GM21723 (cell line): ENCODE measurements at regions not wholly inside any gene's neighbourhood (a gene's known extent, or its start where the extent isn't known, plus 50 kb on each side); places are given as distances from the start of the nearest gene placed in this dataset.

Experiments
- ATAC-seq: cut with Tn5 transposase; IDR thresholded peaks from one replicate; pipeline ENCODE4 v1.9.1; 2021; ENCODE audit warnings: mild to moderate bottlenecking, moderate library complexity; ENCODE audit not compliant: unreplicated experiment

DNA sequence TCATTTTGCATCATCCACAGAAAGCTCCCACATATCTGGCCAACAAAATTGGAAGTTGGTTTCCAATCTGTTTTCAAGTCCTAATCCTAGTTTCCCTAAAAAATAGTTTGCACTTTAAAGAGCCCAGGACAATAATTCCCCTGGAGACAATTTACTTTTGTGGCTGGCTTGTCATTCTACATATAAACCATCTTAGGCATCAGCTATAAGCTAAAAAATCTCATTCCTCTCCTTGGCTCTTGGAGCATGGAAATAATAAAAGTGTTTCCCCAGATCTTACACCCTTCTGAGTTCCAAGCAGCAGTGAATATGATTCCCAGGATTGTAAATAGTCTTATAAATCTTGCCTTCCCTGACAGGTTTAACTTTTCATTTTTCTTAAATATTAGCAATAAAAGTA lies 89.1 kb upstream of the NUDT4 start:
- no peak for ATAC-seq

DNA sequence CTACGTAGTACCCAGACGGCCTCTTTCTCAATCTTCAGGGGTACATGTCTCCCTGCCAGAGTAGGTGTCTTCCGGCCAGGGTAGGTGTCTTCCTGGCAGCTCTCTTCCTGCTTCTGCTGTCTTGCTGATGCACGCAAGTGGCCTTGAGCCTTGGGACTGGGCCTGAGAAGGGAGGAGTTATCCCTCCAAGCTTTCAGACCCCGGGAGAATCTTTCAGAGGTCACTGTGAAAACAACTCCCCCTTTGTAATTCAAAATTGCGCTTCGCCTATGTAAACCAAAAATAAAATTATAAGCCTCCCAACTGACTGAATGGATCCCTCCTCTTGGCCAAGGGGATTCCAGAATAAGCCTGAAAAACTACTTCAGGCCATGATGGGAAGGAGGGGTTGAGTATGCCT lies 87.3 kb upstream of the NUDT4 start:
- ATAC-seq, result no peak

DNA sequence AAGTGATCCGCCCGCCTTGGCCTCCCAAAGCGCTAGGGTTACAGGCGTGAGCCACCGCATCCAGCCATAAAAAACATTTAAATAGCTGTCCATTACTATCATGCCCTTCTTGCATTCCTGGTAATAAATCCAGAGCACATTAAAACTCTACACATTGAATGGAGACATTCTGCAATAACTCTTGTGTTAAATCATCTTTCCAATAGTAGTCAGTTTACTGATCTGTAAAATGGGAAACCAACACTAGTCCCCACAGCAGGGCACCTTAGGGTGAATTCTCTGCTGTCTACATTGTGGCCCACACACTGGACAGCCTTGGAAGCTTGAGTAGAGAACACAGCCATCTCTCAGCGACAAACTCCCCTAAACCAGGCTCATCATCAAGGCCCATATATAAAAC lies 85.5 kb upstream of the NUDT4 start:
- no peak for ATAC-seq

DNA sequence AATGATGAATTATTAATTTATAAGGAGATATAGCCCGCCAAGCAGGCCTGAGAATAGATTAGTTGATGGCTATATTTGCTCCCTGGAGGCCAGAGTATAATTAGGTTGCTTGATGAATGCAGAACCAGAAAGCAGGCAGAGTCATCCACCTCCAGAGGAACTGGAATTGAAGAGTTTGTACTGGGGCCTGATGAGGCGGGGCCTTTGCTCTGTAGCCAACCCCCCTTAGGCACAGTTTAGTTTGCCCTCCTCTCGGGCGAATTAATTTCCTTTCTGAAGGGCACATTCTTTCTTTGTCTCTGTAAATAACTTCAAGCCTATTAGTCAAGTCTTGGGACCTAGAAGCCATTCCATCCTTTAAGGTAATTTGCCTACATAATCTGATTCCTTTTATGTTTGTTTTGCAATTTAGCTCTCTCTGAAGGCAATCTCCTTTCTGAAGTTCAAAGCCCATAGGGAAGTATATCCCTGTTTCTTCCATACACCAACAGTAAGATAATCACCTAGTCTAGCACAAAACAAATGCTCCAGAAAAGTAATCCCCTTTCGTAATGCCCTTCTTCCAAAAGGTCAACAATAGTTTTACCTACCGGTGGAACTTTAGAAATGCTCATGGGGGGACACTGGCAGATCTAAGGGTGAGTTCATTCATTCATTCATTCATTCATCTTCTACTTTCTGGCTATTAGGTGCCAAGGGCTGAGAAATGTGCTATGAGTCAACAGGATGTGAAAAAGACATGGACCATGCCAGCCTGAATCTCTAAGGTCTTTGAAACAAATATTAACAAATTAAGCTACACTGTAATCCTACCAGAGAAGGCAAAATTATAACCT lies 84.8 kb upstream of the NUDT4 start:
- no peak for ATAC-seq

DNA sequence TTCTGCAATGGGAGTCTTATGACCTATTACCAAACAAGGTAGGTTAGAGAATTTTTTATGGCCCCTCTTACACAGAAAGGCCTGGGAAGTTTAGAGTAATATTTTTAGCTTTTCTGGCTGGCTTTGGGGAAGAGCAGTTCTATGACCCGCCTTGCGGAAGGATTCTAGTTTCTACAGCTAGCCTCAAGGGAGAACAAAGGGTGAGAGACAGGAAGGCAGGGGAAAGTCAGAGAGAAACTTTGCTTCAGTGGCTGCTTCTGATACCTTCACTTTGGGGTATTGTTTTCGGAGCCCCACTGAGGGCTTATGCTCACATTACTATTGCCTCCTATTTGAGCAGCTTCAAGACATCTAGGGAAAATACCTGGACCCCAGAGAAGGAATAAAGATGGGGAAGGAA lies 80.7 kb upstream of the NUDT4 start:
- peak; percentile 88 for ATAC-seq

DNA sequence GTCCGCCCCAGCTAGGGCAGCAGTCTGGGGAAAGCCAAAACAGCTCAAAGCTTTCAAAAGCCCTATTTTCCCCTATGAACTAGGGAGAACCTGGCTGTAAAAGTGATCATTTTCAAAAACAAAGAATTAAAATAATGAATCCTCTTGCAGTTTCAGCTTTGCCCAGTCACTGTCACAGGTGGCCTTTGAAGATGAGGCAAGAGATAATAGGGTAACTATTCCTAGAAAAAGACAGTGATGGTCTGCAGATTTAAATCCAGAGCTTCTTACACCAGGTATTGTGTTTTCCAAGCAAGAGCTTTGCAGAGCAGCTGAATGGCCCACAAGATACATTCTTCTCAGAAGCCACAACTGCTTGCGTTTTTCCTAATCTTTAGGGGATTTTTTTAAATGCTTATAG lies 80.2 kb upstream of the NUDT4 start:
- peak; percentile 26 for ATAC-seq

DNA sequence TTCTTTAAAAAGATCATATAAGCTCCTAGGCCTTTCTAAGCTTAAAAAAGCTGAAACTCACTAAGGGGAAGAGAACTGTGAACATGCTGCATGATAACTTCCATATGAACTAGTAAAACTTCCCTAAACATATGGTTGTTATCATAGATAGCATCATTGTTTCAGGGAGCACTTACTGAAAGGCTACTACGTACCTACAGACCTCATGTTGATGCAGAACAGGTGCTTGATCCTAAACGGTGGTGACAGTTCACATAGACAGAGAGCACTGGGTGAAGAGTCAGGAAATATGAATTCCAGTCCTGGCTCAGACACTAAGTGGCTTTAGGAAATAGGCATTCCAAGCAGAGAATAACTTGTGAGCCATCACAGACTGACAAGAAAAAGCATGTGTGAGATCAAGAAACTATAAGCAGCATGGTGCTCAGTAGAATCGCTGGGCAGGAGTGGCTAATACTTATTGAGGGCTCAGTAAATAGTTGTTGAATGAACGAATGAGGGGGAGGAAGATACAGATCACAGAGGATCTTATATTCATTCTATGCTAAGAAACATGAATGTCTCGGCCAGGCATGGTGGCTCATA lies 78.4 kb upstream of the NUDT4 start:
- no peak for ATAC-seq

DNA sequence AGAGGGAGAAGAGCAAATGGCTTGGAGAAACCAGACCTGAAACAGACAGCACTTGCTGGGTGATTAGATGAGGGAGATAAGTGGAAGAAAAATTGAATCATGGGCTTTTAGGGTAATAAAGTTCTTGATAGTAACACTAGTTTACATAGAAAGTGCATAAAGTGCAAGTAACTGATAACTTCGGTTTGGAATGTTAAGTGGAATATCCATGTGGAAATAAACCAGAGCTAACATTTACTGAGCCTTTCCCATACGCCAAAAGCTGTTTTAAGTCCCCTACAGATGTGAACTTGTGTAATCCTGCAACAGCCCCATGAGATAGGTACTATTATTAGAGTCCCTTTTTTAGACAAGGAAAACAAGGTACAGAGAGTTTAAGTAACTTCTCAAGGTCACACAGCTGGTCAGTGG lies 77.1 kb upstream of the NUDT4 start:
- no peak for ATAC-seq

DNA sequence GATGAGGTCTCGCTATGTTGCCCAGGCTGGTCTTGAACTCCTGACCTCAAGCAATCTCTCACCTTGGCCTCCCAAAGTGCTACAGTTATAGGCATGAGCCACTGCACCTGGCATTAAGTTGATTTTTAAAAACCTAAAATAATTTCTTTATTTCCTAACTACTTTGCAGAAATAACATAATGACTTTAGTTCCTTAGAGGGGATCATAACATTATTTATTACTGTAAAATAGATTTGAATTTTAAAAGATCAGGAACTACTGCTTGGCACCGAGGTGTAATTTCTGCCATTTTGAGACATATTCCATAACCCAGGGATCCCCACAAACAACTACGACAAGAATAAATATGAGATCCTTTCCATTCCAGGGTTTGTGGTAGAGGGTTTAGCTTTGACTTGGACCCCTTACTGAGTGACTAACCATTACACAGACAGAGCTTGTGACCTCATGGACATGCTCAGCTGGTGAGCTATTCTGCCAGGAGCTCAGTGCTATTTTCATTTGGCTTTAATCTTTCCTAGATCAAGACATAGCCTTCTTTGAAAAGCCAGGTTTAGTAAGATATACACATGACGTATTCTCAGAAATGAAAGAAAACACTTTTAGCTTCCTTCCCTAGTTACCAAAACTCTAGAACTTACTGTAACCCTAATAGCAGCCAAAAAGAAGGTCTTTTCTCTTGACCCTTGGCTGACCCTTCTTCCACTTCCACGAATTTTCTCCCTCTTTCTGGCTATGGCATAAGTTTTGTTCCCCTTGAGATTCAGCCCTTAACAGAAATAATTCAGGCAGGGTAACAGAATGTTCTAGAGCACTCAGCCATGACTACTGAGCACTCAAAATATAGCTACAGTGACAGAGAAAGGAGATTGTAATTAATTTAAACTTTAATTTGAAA lies 75.1 kb upstream of the NUDT4 start:
- no peak for ATAC-seq

DNA sequence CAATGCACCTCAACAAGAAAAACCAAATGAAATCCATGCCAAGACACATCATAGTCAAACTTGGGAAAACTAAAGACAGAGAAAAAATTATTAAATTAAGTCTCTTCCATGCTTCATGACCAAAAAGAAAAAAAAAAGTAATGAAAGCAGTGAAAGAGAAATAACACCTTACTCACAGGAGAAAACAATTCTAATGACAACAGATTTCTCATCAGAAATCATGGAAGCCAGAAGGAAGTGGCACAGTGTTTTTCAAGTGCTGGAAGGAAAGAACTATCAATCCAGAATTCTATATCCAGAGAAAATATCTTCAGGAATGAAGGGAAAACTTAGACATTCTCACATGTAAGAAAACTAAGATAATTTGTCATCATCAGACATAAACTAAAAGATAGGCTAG lies 71.1 kb upstream of the NUDT4 start:
- ATAC-seq, result no peak

DNA sequence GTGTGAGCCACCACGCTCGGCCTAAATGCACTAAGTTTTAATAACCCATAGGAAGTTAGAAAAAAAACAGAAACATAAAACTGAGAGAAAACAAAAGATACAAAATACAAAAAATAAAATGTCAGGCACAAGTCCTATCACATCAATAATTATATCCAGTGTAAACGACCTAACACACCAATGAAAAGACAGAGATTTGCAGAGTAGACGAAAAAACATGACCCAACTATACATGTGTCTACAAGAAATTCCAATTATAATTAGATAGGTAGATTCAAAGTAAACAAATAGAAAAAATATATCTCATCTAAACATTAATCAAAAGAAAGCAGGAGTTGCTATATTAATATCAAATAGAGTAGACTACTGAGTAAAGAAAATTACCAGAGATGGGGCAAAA lies 69.4 kb upstream of the NUDT4 start:
- no peak for ATAC-seq

DNA sequence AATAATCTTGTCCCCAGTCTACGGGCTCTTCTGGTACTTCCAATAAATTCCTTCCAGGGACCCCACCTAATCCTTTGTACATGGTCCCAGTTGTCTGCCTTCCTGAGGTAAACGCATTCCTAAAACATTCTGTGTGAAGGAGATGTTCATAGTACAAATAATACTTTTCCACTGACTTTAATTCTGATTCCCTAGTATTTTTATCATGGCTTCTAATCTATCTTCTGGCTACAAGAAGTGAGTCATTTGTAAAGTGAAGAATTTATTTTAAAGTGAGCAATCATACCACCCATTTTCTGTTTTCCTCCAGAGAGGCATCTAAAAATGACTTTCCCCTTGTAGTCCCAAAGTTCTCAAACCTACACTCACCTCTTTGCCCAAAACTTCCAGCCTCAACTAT lies 65.9 kb upstream of the NUDT4 start:
- ATAC-seq, result no peak

DNA sequence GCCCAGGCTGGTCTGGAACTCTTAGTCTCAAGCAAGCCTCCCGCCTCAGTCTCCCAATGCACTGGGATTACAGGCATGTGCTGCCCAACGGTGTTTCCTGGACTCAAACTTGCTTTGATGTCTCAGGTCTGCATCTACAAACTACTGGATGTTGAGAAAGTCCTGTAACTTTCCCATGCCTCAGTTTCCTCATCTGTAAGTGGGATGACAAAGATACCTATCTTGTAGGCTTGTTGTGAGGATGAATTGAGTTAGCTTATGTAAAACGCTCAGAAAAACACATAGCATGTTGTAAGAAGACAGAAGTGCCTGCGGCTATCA lies 63.6 kb upstream of the NUDT4 start:
- no peak for ATAC-seq

DNA sequence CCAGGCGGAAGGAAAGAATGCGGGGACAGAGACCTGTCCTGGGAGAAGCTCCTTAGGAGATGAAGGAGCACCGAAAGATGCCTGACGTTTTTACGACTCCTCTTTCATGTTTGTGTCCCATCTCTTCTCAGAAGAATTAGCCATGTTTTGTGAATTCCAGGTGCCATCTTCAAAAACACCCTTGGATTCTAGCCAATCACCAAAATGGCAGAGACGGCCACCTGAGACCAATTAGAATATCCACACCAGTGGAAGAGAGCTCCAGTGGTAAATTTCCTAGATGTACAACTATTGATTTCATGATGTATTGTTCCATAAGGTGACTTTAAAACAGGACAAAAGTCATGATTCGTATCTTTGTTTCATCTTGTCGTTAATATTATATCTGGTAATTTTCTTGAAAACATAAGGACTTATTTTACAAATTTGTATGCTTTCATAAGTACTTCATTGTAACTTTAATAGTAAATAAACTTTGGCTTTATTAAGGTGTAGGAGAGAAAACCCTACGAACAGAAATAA lies 62.3 kb upstream of the NUDT4 start:
- ATAC-seq, result no peak

DNA sequence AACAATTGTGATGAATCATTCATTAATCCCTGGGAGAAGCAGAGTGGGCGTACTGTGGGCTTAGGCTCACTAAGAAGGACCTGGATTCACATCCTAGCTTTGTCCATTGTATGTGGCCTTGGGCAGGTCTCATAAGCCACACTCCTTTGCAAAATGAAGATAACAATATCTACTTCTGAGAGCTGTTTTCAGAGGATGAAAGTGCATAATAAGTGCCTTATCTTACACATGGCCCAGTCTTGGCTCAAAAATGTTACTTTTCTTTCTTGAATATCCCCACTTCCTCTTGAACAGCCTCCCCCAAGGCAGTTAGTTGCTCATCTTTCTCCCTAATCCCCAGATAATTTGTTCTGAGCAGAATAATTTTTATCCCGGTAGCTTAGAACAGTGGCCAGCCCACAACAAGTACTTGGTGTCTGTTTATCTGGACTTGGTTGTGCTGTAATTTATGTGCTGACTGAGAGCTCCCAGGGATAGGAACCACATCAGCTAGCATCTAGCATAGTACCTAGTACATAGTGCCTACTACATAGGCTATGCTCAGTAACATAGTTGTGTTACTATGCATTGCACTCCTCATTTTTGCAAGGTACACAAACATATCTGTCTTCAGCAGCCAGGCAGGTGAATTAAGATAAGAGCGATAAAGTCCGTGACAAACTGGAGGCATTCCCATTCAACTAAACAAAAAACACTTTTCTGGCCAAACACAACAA lies 61.7 kb upstream of the NUDT4 start:
- ATAC-seq, result no peak

DNA sequence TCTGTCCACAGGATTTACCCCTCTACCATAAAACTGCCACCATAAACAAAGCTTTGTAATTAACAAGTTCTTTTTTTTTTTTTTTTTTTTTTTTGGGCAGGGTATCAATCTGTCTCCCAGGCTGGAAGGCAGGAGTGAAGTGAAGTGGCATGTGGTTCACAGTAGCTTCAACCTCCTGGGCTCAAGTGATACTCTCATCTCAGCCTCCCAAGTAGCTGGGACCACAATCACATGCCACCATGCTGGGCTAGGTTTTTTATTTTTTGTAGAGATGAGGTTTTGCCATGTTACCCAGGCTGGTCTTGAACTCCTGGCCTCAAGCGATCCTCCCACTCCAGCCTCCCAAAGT lies 61.1 kb upstream of the NUDT4 start:
- ATAC-seq, result no peak

DNA sequence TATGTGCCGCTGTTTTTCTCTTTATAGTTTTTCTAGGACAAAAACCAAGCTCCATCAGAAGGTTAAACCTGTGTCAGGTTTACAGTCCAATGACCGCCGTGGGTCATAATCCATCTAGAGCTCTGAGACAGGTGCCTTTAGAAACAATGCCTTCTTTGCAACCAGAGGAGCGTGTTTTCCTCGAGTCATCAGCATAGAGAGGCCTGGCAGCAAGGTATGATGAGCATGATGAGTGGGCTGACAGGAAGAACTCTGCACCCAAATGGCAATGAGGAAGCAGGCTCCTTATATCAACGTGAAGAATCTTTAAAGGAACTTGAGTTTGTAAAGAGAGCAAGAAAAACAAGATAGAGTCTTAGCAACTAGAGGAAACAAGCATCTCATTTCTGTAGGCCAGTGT lies 60.5 kb upstream of the NUDT4 start:
- no peak for ATAC-seq

DNA sequence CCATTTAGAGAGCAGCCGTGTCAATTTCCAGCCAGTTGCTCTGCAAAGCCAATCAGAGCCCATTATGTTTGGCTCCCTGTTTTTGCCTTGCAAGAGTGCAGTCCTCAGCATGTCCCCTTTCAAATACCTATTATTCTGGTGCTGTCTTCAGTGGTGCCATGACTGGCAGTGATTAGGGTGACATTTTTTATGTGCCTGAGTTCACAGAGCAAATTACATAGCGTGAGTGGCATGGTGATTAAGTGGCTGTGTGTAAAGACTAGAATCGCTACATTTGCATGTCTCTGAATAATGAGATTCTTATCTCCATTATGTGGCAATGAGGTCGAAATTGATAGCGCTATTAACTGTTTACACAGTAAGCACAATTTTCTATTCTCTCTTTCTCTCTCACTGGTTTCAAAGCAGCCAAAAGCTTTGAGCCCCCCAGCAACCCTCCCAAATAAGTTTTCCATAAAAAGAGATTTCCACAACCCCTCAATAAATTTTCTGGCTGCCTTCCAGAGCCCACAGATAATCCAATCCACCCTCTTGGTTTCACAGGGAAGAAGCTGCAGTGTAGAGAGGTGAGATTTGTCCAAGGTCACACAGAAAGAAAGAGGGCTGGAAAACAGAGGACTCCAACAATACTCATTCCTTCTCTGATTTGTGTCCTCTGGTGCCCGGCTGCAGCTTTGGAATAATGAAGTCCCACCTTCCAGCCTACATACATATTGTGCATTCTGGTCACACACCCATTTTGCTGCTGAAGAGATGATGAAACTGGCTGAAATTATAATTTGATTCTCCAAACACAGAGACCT lies 58.8 kb upstream of the NUDT4 start:
- ATAC-seq, result no peak

DNA sequence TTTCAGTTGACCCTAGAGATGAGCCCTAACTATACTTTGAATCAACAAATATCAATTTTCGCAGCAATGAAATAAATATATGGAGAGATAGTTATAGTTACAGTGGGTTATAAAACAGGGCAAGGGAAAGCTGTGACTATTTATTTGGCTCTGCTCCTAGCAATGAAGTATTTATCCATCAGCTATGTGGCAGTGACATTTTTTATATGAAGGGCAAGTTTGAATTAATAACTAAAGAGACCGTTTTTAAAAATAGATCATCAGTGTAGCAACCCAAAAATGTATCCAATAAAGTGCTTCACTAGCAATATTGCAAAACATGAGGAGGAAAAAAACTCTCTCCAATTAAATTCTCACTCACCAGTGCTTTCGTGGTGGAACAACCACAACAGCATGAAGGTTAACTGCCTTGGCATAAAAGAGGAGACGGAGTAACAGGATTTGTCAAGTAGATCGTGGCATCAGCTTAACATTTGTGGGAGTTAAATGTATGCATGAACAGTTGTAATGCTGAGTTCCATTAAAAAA lies 58.1 kb upstream of the NUDT4 start:
- ATAC-seq, result no peak

DNA sequence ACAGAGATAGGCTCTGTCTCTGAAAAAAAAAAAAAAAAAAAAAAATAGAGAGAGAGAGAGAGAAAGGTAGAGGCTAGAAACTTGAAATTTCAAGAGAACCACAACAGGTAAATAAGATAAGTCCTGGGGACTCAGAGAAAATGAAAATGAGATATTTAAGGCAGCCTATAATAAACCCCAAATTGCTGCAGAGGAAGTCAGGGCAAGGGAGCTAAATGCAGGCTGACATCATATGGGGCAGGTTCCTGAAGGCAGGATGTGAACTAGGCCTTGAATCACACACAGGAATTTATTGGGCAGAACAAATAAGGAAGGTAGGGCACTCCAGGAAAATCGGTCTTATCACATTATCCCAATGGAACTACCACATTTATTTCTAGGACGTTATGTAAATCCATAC lies 54.9 kb upstream of the NUDT4 start:
- peak; percentile 67 for ATAC-seq
